Type B pancreatic cell (in vitro differentiated cells): ENCODE measurements at regions not wholly inside any gene's neighbourhood (a gene's known extent, or its start where the extent isn't known, plus 50 kb on each side); places are given as distances from the start of the nearest gene placed in this dataset.

Source experiments
- DNase-seq: peaks from one replicate; pipeline ENCODE4 v3.0.0; 2021; ENCODE audit warnings: mixed read lengths; ENCODE audit not compliant: unreplicated experiment; ENCODE audit errors: extremely low spot score
- H3K27ac Mint-ChIP-seq: 2 replicates; pipeline ENCODE4 v1.8.0; 2021; ENCODE audit warnings: mild to moderate bottlenecking, mixed read lengths
- H3K27me3 Mint-ChIP-seq: 2 replicates; pipeline ENCODE4 v1.8.0; 2021; ENCODE audit warnings: mixed read lengths
- H3K36me3 Mint-ChIP-seq: 2 replicates; pipeline ENCODE4 v1.8.0; 2021; ENCODE audit warnings: mixed read lengths
- H3K4me1 Mint-ChIP-seq: one replicate; pipeline ENCODE4 v1.8.0; 2021; ENCODE audit warnings: mixed read lengths; ENCODE audit not compliant: unreplicated experiment
- H3K4me3 Mint-ChIP-seq: 2 replicates; pipeline ENCODE4 v1.8.0; 2021; ENCODE audit warnings: mild to moderate bottlenecking, mixed read lengths
- H3K9me3 Mint-ChIP-seq: 2 replicates; pipeline ENCODE4 v1.8.0; 2021; ENCODE audit warnings: mixed read lengths
- CTCF ChIP-seq: fragments of 200-600 bp; sonication (generic); conservative IDR thresholded peaks from 2 replicates; pipeline ENCODE4 v1.5.0; 2021; ENCODE audit warnings: antibody characterized with exemption, mild to moderate bottlenecking

- H3K9me3 Mint-ChIP-seq = no peaks in the 10 kb centered on the region
- no peak overlapping the region for H3K27ac Mint-ChIP-seq
- H3K4me1 Mint-ChIP-seq = no peaks in the 10 kb centered on the region
- no peak for DNase-seq
- H3K36me3 Mint-ChIP-seq = no peaks in the 10 kb centered on the region
- no peak for TF ChIP-seq CTCF
- no peaks in the 10 kb centered on the region for H3K27me3 Mint-ChIP-seq
- no peak overlapping the region for H3K4me3 Mint-ChIP-seq
Observed at GRCh38 chr5:24854350-24854749, 209.6 kb upstream of the CDH10 start.

DNA sequence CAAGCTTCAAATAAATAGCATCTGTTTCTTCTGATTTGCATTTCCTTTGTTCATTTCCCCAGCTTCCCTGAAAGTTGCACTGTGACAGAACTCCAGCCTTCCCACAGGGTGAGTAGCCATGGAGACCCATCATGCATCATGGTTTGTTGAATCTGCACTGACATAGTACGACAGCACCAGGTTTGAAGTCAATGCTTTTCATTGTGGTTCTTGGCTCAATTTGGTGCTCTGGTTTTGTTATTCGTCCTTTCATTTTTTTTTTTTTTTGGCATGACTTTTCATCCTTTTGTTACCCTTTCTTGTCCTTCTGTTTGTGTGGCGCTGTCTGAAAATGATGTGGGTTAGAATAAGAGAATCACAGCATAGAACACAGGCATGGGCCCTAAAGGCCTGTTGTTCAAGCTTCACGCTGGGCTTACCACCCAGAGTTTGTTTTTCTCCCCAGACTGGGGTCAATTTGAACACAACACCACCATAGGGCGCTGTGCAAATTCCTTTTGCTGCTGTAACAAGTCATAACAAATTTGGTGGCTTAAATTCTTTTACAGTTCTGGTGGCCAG lies 206.2 kb upstream of the CDH10 start:
- Mint-ChIP-seq H3K36me3 (no peaks in the 10 kb centered on the region), H3K27me3 (no peaks in the 10 kb centered on the region)
- no peak for TF ChIP-seq CTCF

GRCh38 chr5:24849210-24849609 lies 204.4 kb upstream of the CDH10 start:
- Mint-ChIP-seq H3K4me3 (no peak overlapping the region), H3K27me3 (no peaks in the 10 kb centered on the region), H3K9me3 (peaks cover 5% of the 10 kb centered on the region), H3K4me1 (no peaks in the 10 kb centered on the region), H3K27ac (no peak overlapping the region), H3K36me3 (no peaks in the 10 kb centered on the region)
- no peak for TF ChIP-seq CTCF
- no peak for DNase-seq

More for the DNA sequence above, 206.2 kb upstream of the CDH10 start:
- Mint-ChIP-seq H3K9me3 (peaks cover 5% of the 10 kb centered on the region), H3K4me3 (no peak overlapping the region), H3K27ac (no peak overlapping the region), H3K4me1 (no peaks in the 10 kb centered on the region)
- DNase-seq = no peak

GRCh38 chr5:24831989-24832388 lies 187.2 kb upstream of the CDH10 start:
- no peaks in the 10 kb centered on the region for H3K36me3 Mint-ChIP-seq
- TF ChIP-seq CTCF = no peak
- H3K27me3 Mint-ChIP-seq = no peaks in the 10 kb centered on the region
- peaks cover 10% of the 10 kb centered on the region for H3K4me1 Mint-ChIP-seq
- H3K27ac Mint-ChIP-seq = no peak overlapping the region
- no peak overlapping the region for H3K4me3 Mint-ChIP-seq
- no peak for DNase-seq
- peaks cover 6% of the 10 kb centered on the region for H3K9me3 Mint-ChIP-seq

- Mint-ChIP-seq H3K4me3 (no peak overlapping the region), H3K36me3 (no peaks in the 10 kb centered on the region), H3K27ac (no peak overlapping the region), H3K27me3 (no peaks in the 10 kb centered on the region), H3K9me3 (peaks cover 3% of the 10 kb centered on the region), H3K4me1 (no peaks in the 10 kb centered on the region)
- no peak for DNase-seq
- TF ChIP-seq CTCF = no peak
Observed at GRCh38 chr5:24823625-24824024, 178.8 kb upstream of the CDH10 start.

DNA sequence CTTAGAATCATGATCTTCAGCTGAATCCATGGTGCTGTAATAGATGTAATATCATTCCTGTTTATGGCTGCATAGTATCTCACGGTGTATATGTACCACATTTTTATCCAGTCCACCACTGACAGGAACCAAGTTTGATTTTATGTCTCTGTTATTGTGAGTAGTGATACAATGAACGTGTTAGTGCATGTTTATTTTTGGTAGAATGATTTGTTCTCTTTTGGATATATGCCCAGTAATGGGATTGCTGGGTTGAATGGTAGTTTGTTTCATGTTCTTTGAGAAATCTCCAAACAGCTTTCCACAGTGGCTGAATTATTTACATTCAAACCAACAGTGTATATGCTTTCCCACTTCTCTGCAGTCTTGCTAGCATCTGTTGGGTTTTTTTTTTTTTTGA lies 175.1 kb upstream of the CDH10 start:
- H3K9me3 Mint-ChIP-seq = peaks cover 3% of the 10 kb centered on the region
- H3K4me1 Mint-ChIP-seq = no peaks in the 10 kb centered on the region
- H3K36me3 Mint-ChIP-seq = no peaks in the 10 kb centered on the region
- TF ChIP-seq CTCF = no peak
- H3K27ac Mint-ChIP-seq = no peak overlapping the region
- no peak overlapping the region for H3K4me3 Mint-ChIP-seq
- H3K27me3 Mint-ChIP-seq = no peaks in the 10 kb centered on the region
- no peak for DNase-seq
